ENCODE measurements at regions not wholly inside any gene's neighbourhood (a gene's known extent, or its start where the extent isn't known, plus 50 kb on each side); places are given as distances from the start of the nearest gene placed in this dataset.
A peak's percentile ranks its signal among the peaks of the same experiment; 100 is the strongest.

DNA sequence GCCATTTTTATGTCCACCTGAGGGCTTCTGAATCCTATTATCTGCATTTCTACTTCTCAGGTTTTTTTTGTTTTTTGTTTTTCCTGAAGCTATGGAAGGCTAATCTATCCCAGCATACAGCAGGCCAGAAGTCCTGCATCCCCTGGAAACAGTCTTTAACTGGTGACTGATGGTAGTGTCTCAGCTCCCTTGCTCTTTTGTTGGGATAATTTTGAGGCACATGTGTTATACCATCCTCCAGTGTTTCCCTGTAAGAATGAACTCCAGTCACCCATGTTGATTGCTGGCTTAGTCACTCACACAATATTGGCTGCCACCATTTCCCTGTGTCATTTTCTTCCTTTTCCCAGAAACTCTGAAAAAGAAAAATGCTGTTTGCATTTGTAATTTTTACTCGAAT is 1094.0 kb upstream of the LRRN3 start:
- H3K79me2 ChIP-seq (ENCODE audit: insufficient read depth, low read length): no peaks in the 10 kb centered on the region
- POLR2A ChIA-PET: no interaction called here
- H4K20me1 ChIP-seq (ENCODE audit: insufficient read depth, low read length): no peaks in the 10 kb centered on the region
- no peak for TF ChIP-seq NRL (CRISPR knock-in tag; IDR thresholded peaks at IDR 0.05; ENCODE audit: borderline replicate concordance)
- no peak for TF ChIP-seq ZNF138 (CRISPR knock-in tag; IDR thresholded peaks at IDR 0.05; ENCODE audit: low read depth)
- TF ChIP-seq, protein P1, sequence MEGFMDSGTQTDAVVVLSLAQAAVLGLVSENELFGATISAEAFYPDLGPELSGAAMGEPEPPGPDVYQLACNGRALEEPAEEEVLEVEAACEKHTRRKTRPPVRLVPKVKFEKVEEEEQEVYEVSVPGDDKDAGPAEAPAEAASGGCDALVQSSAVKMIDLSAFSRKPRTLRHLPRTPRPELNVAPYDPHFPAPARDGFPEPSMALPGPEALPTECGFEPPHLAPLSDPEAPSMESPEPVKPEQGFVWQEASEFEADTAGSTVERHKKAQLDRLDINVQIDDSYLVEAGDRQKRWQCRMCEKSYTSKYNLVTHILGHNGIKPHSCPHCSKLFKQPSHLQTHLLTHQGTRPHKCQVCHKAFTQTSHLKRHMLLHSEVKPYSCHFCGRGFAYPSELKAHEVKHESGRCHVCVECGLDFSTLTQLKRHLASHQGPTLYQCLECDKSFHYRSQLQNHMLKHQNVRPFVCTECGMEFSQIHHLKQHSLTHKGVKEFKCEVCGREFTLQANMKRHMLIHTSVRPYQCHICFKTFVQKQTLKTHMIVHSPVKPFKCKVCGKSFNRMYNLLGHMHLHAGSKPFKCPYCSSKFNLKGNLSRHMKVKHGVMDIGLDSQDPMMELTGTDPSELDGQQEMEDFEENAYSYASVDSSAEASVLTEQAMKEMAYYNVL (CRISPR knock-in tag; IDR thresholded peaks at IDR 0.05; ENCODE audit: borderline replicate concordance): no peak
- TF ChIP-seq ZNF749 (CRISPR knock-in tag; IDR thresholded peaks at IDR 0.05; ENCODE audit: borderline replicate concordance): no peak
- no peak for TF ChIP-seq SKI (IDR thresholded peaks at IDR 0.05; ENCODE audit: partially characterized antibody)
- no peak for TF ChIP-seq NKX3-1 (CRISPR knock-in tag; IDR thresholded peaks at IDR 0.05)
- no peak for DNase-seq (ENCODE audit: low spot score)
- no peak overlapping the region for H3K4me3 ChIP-seq (replicated peaks in 1 of 3; ENCODE audit: insufficient read depth in 1 of 3, low read depth in 2 of 3, low read length in 3 of 3)
- BruUV-seq (replicated peaks): no TSS peak
- H2AFZ ChIP-seq (ENCODE audit: low read length): no peak overlapping the region
- WGBS (ENCODE audit: low lambda C conversion rate): 2% methylated on average over 1 of the region's 1 CpG
- no peak for FAIRE-seq
- no peak for ATAC-seq
- intact Hi-C loops (cut with micrococcal nuclease; ENCODE audit: unreplicated experiment): no loop called here
- H3K9ac ChIP-seq (ENCODE audit: insufficient read depth, low read depth, low read length): no peak overlapping the region
- H3K4me2 ChIP-seq (ENCODE audit: low read depth, low read length): no peak overlapping the region
- H3K4me1 ChIP-seq (ENCODE audit: insufficient read depth, low read length): no peaks in the 10 kb centered on the region
- H3K9me3 ChIP-seq (ENCODE audit: low read length): no peaks in the 10 kb centered on the region
- CTCF ChIA-PET (ENCODE audit: low intra/inter-chr PET ratio, low total read pairs): no interaction called here
- no peak overlapping the region for H3K27ac ChIP-seq (ENCODE audit: extremely low read length, insufficient read depth, low read length)
- no peaks in the 10 kb centered on the region for H3K36me3 ChIP-seq (replicated peaks in 1 of 2; ENCODE audit: control insufficient read depth in 1 of 2, insufficient read depth in 2 of 2, low read length in 2 of 2)
- H3K27me3 ChIP-seq (ENCODE audit: control insufficient read depth in 1 of 2, insufficient read depth in 2 of 2, low read length in 2 of 2): no peaks in the 10 kb centered on the region
- in situ Hi-C loops (cut with HindIII; ENCODE audit: extremely low pct_ligation_motif_present, low pct_unique_long_range_greater_than_20kb): no loop called here

DNA sequence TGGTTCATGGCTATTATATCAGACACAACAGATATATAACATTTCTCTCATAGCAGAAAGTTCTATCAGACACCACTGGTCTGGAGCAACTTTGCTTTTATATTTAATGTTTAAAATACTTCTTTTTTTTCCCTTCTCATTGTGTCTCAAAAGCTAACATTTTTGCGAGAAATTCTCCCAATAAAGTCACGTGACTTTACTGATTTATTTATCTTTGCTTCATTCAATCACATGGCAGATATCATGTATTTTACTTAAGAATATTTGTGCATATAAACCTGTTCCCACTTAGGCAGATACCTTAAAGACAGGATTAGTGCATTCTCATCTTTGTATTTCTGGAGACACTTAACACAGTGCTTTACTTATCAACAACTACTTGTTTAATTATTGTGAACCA is 1093.1 kb upstream of the LRRN3 start:
- no peak for FAIRE-seq
- ChIA-PET CTCF (ENCODE audit: low intra/inter-chr PET ratio, low total read pairs) (no interaction called here), POLR2A (no interaction called here)
- H3K9ac ChIP-seq (ENCODE audit: insufficient read depth, low read depth, low read length): no peak overlapping the region
- no TSS peak for BruUV-seq (replicated peaks)
- no peak overlapping the region for H3K4me3 ChIP-seq (replicated peaks in 1 of 3; ENCODE audit: insufficient read depth in 1 of 3, low read depth in 2 of 3, low read length in 3 of 3)
- no peaks in the 10 kb centered on the region for H3K36me3 ChIP-seq (replicated peaks in 1 of 2; ENCODE audit: control insufficient read depth in 1 of 2, insufficient read depth in 2 of 2, low read length in 2 of 2)
- no peaks in the 10 kb centered on the region for H3K4me1 ChIP-seq (ENCODE audit: insufficient read depth, low read length)
- in situ Hi-C loops (cut with HindIII; ENCODE audit: extremely low pct_ligation_motif_present, low pct_unique_long_range_greater_than_20kb): no loop called here
- DNase-seq (ENCODE audit: low spot score): no peak
- no peak overlapping the region for H2AFZ ChIP-seq (ENCODE audit: low read length)
- H3K4me2 ChIP-seq (ENCODE audit: low read depth, low read length): no peak overlapping the region
- H3K27me3 ChIP-seq (ENCODE audit: control insufficient read depth in 1 of 2, insufficient read depth in 2 of 2, low read length in 2 of 2): no peaks in the 10 kb centered on the region
- H4K20me1 ChIP-seq (ENCODE audit: insufficient read depth, low read length): no peaks in the 10 kb centered on the region
- intact Hi-C loops (cut with micrococcal nuclease; ENCODE audit: unreplicated experiment): no loop called here
- WGBS (ENCODE audit: low lambda C conversion rate): 1% methylated on average over 2 of the region's 2 CpGs
- no peak overlapping the region for H3K27ac ChIP-seq (ENCODE audit: extremely low read length, insufficient read depth, low read length)
- no peak for TF ChIP-seq GTF2F1 (IDR thresholded peaks at IDR 0.05; ENCODE audit: low read length)
- TF ChIP-seq RAD51 (IDR thresholded peaks at IDR 0.05; ENCODE audit: borderline replicate concordance): peak; percentile 81
- TF ChIP-seq, protein P2, sequence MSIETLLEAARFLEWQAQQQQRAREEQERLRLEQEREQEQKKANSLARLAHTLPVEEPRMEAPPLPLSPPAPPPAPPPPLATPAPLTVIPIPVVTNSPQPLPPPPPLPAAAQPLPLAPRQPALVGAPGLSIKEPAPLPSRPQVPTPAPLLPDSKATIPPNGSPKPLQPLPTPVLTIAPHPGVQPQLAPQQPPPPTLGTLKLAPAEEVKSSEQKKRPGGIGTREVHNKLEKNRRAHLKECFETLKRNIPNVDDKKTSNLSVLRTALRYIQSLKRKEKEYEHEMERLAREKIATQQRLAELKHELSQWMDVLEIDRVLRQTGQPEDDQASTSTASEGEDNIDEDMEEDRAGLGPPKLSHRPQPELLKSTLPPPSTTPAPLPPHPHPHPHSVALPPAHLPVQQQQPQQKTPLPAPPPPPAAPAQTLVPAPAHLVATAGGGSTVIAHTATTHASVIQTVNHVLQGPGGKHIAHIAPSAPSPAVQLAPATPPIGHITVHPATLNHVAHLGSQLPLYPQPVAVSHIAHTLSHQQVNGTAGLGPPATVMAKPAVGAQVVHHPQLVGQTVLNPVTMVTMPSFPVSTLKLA (IDR thresholded peaks at IDR 0.05): peak; percentile 78
- H3K79me2 ChIP-seq (ENCODE audit: insufficient read depth, low read length): no peaks in the 10 kb centered on the region
- no peak for ATAC-seq
- H3K9me3 ChIP-seq (ENCODE audit: low read length): no peaks in the 10 kb centered on the region
